Neuron (in vitro differentiated cells): ENCODE measurements at regions not wholly inside any gene's neighbourhood (a gene's known extent, or its start where the extent isn't known, plus 50 kb on each side); places are given as distances from the start of the nearest gene placed in this dataset.
A peak's percentile ranks its signal among the peaks of the same experiment; 100 is the strongest.
"Not testable (repeated sequence)": the region's sequence is repeated elsewhere in the genome, so short reads cannot be mapped to it uniquely, and the experiment has no call there.

Experiments used
- H2AFZ ChIP-seq: one replicate; pipeline ENCODE4 v1.6.1; 2013; ENCODE audit warnings: low read depth, mild to moderate bottlenecking, inconsistent platforms, low read length, moderate library complexity
- H3K27me3 ChIP-seq: one replicate; pipeline ENCODE4 v1.6.1; 2013; ENCODE audit warnings: low read length; ENCODE audit not compliant: insufficient read depth
- H3K36me3 ChIP-seq: one replicate; pipeline ENCODE4 v1.6.1; 2013; ENCODE audit warnings: low read length; ENCODE audit not compliant: insufficient read depth
- H3K4me1 ChIP-seq: one replicate; pipeline ENCODE4 v1.6.1; 2013; ENCODE audit warnings: low read length; ENCODE audit not compliant: insufficient read depth
- H3K4me3 ChIP-seq: 2 replicates; pipeline ENCODE4 v1.5.1; 2013; ENCODE audit warnings: mild to moderate bottlenecking, low read length, moderate library complexity
- H3K9me3 ChIP-seq: one replicate; pipeline ENCODE4 v1.6.1; 2013; ENCODE audit warnings: low read length

- H3K4me1 ChIP-seq: peaks cover 3% of the 10 kb centered on the region
- no peaks in the 10 kb centered on the region for H3K9me3 ChIP-seq
- no peak overlapping the region for H3K4me3 ChIP-seq
- peak overlapping the region; percentile 1 for H2AFZ ChIP-seq
- no peaks in the 10 kb centered on the region for H3K36me3 ChIP-seq
- H3K27me3 ChIP-seq: no peaks in the 10 kb centered on the region
Measured at GRCh38 chr4:92235731-92236130, 68.0 kb upstream of the GRID2 start.

- H3K4me1 ChIP-seq: peaks cover 3% of the 10 kb centered on the region
- no peaks in the 10 kb centered on the region for H3K27me3 ChIP-seq
- H3K4me3 ChIP-seq: no peak overlapping the region
- no peaks in the 10 kb centered on the region for H3K9me3 ChIP-seq
- H3K36me3 ChIP-seq: no peaks in the 10 kb centered on the region
- H2AFZ ChIP-seq: no peak overlapping the region
Measured at GRCh38 chr4:92236877-92237276, 66.9 kb upstream of the GRID2 start.

GRCh38 chr4:92237559-92237958, 66.2 kb upstream of the GRID2 start:
- Histone ChIP-seq H3K27me3 (no peaks in the 10 kb centered on the region), H3K4me1 (peaks cover 3% of the 10 kb centered on the region), H3K9me3 (no peaks in the 10 kb centered on the region), H3K4me3 (no peak overlapping the region), H3K36me3 (no peaks in the 10 kb centered on the region), H2AFZ (no peak overlapping the region)

- H3K4me3 ChIP-seq: no peak overlapping the region
- no peaks in the 10 kb centered on the region for H3K36me3 ChIP-seq
- no peaks in the 10 kb centered on the region for H3K9me3 ChIP-seq
- H2AFZ ChIP-seq: no peak overlapping the region
- no peaks in the 10 kb centered on the region for H3K27me3 ChIP-seq
- H3K4me1 ChIP-seq: no peaks in the 10 kb centered on the region
Measured at GRCh38 chr4:92241094-92241493, 62.7 kb upstream of the GRID2 start.

GRCh38 chr4:92246384-92246783, 57.4 kb upstream of the GRID2 start:
- Histone ChIP-seq H3K36me3 (no peaks in the 10 kb centered on the region), H3K4me1 (peaks cover 5% of the 10 kb centered on the region), H2AFZ (no peak overlapping the region), H3K27me3 (no peaks in the 10 kb centered on the region), H3K4me3 (no peak overlapping the region), H3K9me3 (no peaks in the 10 kb centered on the region)

GRCh38 chr4:92249541-92249940, 54.2 kb upstream of the GRID2 start:
- Histone ChIP-seq H3K36me3 (no peaks in the 10 kb centered on the region), H2AFZ (no peak overlapping the region), H3K4me3 (no peak overlapping the region), H3K9me3 (no peaks in the 10 kb centered on the region), H3K4me1 (peaks cover 5% of the 10 kb centered on the region), H3K27me3 (no peaks in the 10 kb centered on the region)

GRCh38 chr4:92251711-92252110, 52.1 kb upstream of the GRID2 start:
- no peak overlapping the region for H2AFZ ChIP-seq
- no peaks in the 10 kb centered on the region for H3K27me3 ChIP-seq
- no peaks in the 10 kb centered on the region for H3K36me3 ChIP-seq
- peaks cover 5% of the 10 kb centered on the region for H3K4me1 ChIP-seq
- H3K9me3 ChIP-seq: peaks cover 6% of the 10 kb centered on the region
- no peak overlapping the region for H3K4me3 ChIP-seq

- H3K4me3 ChIP-seq, H3K27me3 ChIP-seq, H2AFZ ChIP-seq, H3K9me3 ChIP-seq, H3K4me1 ChIP-seq, H3K36me3 ChIP-seq: not testable (repeated sequence)
Measured at GRCh38 chr4:92252358-92252757, 51.4 kb upstream of the GRID2 start.

GRCh38 chr4:92252846-92253245, 50.9 kb upstream of the GRID2 start:
- Histone ChIP-seq H3K4me1 (peaks cover 5% of the 10 kb centered on the region), H3K27me3 (no peaks in the 10 kb centered on the region), H3K36me3 (no peaks in the 10 kb centered on the region), H3K4me3 (no peak overlapping the region), H3K9me3 (peaks cover 6% of the 10 kb centered on the region), H2AFZ (no peak overlapping the region)

- H3K9me3 ChIP-seq: peaks cover 6% of the 10 kb centered on the region
- no peaks in the 10 kb centered on the region for H3K36me3 ChIP-seq
- peaks cover 5% of the 10 kb centered on the region for H3K4me1 ChIP-seq
- H3K4me3 ChIP-seq: no peak overlapping the region
- H3K27me3 ChIP-seq: no peaks in the 10 kb centered on the region
- no peak overlapping the region for H2AFZ ChIP-seq
Measured at GRCh38 chr4:92253550-92253949, 50.2 kb upstream of the GRID2 start.
